HG02571 (cell line): ENCODE measurements at regions not wholly inside any gene's neighbourhood (a gene's known extent, or its start where the extent isn't known, plus 50 kb on each side); places are given as distances from the start of the nearest gene placed in this dataset.

Experiments used
- ATAC-seq: cut with Tn5 transposase; IDR thresholded peaks from one replicate; pipeline ENCODE4 v1.9.1; 2021; ENCODE audit warnings: mild to moderate bottlenecking, moderate library complexity; ENCODE audit not compliant: unreplicated experiment

GRCh38 chr1:219289171-219289570, 115.5 kb downstream of the LYPLAL1 start:
- no peak for ATAC-seq

DNA sequence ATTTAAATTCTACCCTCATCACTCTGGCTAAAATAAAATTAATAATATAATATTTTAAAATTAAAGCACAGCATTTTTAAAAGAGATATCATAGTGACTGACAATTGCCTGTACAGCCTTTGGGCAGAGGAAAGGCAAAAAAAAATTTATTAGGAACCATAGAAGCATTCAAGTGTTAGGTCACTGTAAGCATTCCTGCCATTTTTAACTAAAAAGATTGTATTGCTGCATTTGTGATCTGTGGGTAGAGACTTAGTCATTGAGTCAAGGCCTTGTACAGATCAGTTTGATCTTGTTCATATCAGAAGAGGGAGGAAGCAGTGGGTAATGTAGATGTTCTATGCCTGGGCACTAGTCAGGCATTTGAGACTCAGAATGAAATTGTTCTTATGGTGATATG, 109.9 kb downstream of the LYPLAL1 start:
- no peak for ATAC-seq

DNA sequence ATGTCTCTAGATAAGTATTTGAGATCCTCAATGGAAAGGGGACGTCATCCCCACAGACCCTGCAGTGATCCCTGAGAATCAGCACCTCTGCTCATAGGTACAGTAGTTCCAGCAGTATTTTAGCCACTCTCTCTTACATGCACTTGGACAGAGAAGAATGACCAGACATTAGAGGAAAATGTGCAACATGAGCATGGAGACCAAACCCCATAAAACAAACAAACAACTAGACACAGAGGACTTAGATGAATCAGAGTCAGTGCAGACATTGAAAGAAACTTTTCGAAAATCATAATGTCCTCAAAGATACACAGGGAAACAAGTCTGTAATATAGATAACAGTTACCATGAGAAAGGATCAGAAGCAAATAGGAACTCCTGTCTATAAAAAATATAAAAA, 108.2 kb downstream of the LYPLAL1 start:
- ATAC-seq = no peak

DNA sequence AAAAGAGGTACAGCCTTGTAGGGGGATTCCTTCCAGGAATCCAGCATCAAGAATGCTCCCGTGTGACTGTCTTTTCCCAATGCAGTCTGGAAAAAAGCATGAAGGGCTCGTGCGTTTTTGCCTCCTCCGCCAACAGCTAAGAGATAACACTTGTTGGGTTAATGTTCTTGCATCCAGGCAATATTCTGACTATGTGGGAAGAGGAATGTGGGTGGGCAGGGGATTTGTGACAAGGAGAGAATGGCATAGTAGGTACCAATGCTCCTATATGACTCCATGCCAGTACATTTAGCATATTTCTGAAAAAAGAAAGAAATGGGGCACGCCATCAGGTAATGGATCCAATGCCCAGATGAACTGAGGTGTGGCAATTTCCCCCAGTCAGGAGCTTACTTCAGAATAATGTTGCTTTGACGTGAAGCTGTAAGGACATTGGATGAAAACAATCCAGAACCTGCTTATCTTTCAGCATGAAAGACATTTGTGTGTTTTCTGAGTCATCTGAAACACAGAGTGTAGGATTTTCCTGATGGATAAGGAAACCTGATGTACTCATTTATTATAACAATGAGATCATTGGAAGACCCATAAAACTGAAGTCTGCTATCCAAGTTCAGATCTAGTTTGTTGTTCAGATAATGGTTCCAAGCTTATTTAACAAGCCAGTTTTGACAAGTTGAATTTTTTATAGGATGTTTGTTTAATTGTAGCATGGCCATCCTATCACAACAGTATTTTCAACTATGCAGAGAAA, 105.5 kb downstream of the LYPLAL1 start:
- no peak for ATAC-seq

DNA sequence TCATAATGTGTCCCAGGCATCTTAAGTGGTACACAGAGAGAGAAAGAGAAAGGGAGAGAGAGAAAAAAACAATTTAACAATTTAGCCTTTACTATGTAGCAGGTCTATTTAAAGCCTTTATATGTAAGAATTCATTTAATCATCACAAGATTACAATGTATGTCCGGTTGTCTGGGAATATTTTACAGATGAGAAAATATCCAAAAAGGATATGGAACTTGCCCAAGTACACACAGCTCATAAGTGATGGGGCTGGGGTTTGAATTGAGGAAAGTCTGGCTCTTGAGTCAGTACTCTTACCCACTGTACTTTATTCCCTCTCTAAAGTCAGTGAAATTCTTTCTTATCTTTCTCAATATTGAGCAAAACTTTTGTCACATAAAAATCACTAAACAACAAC, 104.6 kb downstream of the LYPLAL1 start:
- ATAC-seq = no peak

GRCh38 chr1:219277304-219278105, 103.8 kb downstream of the LYPLAL1 start:
- ATAC-seq = no peak

DNA sequence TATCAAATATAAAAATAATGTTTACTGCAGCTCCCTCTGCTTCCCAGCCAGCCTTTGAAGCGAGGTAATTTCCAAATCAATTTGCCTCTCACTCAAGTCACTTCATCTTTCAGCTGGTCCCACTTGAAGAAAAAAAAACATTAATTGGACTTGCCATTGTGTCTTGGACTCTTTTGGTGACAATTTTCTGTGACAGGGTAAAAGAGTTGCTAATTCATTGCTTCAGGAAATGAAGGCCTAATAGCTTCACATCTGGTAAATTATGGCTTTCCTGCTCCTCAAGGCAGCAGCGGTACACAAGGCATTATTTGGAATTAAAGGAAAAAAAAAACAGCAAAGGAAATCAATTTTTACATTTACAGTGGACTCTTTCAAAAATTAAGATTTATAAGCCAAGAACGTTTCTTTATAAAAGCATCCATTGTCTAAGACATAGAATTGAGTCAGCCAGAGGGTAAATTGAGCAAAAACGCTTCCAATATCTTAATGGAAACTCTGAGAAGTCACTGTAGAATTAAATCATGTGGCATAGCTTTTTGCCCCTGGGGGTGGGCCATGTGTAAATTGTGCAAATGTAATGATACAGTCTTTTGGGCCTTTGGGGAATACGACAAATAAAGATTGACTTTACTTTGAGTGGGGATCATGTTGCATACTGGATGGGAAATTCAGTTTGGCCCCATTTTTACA, 102.5 kb downstream of the LYPLAL1 start:
- no peak for ATAC-seq

DNA sequence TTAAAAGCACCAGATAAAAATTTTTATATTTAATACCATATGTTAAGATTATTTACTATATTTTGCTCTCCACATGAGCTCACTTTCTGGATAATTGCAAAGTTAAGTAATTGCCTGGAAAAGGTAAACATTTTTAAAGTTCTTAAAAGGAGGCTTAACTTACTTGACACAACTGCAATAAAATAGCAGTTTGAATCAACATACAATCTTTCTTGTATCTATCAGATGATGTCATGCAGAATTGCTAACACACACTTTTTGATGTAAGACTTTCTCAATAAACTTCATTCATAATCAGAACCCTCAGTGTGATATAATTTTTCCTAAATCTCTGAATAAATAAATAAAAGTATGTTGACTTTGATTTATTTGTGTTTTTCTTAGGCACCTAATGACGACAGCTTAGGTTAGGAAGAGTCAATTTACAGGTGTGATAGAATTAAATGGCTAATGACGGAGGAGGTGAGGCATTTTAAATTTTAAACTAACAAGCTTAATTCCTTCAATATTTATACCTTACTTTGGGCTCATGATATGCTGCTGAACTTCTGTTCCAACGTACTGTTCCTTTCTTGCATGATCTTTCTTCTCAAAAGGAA, 99.5 kb downstream of the LYPLAL1 start:
- no peak for ATAC-seq

DNA sequence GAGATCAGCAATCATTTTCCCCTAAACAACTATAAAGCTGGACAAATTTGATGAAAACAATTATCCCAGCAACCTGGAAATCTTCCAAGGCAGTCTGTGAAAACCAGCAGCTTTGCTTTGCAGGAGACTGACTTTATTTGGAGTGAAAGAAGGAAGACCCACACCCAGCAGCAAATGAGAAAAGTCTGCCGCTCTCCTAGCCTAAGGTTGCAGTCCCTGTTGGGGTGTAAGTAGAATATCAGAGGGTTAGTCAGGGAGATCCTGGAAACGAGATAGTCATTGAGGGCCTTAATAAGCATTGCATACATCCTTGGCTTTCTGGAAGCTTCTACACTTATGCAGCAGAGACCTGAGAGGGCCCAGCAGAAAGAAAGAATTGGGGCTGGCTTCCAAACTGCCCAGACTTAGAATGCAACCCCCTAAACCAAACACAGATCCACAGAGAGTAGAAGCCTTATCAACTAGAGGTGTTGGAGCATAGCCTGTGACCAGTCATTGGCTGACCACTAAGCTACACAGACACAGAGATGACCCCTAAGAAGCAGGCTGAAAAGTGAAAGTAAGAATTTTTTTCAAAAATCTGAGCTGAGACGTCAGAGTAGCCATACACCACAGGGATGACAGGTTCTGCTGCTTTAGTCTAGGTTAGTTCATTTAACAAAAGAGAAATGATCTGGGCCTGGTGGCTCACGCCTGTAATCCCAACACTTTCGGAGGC, 98.3 kb downstream of the LYPLAL1 start:
- ATAC-seq = no peak

DNA sequence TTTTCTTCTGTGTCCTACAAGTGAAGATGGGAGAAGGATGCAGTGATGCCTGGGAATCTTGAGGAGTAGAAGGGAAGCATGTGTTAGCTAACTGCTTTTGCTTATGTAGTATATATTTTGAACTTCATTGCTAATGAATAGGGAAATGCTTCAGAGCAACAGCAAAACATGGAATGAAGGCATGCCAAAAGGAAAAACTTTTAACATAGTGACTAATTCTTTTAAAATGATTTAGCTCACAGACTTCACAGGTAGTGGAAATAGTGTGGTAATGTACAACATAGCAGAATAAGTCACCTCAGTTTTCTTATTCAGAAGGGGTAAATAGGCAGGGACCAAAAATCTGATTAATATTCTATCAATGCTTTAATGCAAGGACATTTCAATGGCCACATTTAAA, 95.5 kb downstream of the LYPLAL1 start:
- no peak for ATAC-seq

DNA sequence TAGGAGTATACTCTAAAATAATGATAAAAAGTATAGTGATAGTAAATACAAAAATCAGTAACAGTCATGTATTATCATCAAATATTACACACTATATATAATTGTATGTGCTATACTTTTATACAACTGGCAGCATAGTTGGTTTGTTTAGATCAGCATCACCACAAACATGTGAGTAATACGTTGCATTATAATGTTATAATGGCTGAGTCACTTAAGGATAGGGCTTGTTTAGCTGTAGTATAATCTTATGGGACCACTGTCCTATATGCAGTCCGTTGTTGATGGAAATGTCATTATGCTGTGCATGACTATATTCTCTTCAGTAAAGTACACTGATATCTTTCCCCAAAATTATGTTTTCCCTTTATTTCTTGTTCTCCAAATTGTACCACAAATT, 92.8 kb downstream of the LYPLAL1 start:
- no peak for ATAC-seq

DNA sequence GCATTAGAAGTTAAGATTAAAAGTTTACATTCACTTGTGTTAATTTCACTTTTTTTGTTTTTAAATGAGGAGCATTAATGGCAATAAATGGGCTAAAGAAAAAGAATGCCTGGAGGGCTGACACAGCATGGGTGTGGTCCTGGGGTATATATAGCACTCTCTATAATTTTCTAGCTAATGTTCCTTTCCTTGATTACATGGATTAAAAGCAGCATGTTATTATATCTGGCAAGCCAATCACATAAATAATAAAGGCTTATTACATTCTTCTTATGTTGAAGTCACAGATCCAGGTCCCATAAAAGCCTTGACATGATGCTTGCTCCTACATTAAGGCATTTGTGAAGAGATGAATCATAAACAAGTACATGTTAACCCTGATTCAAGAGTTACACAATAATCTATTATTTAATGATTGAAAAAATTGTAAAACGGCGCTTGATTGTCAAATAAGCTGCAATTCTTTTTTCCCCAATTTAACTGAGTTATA, 91.4 kb downstream of the LYPLAL1 start:
- ATAC-seq = no peak

GRCh38 chr1:219264561-219264960, 90.9 kb downstream of the LYPLAL1 start:
- no peak for ATAC-seq
